MCF 10A (cell line): ENCODE measurements at regions not wholly inside any gene's neighbourhood (a gene's known extent, or its start where the extent isn't known, plus 50 kb on each side); places are given as distances from the start of the nearest gene placed in this dataset.
A peak's percentile ranks its signal among the peaks of the same experiment; 100 is the strongest.

ENCODE experiments used
- BruUV-seq: library from RNA; stranded (reverse); fragments of 400-500 nt; replicated peaks from 2 replicates; lab custom pipeline; 2021; lab: Mats Ljungman, UMichigan
- CTCF ChIA-PET: fragments of 300-600 bp; sonication (Branson Sonifier 250); formaldehyde crosslinking; extraction: SDS; loops from one replicate; lab custom pipeline; 2021; ENCODE audit warnings: antibody characterized with exemption, inconsistent platforms; lab: Yijun Ruan, JAX
- POLR2A ChIA-PET: fragments of 300-600, 350-650 bp; sonication (Branson Sonifier 250); formaldehyde crosslinking; extraction: SDS; loops from one replicate; lab custom pipeline; 2020; ENCODE audit warnings: antibody characterized with exemption, inconsistent platforms; lab: Yijun Ruan, JAX
- DNase-seq: peaks from one replicate; pipeline ENCODE4 v3.0.0-alpha.2; 2018; ENCODE audit not compliant: unreplicated experiment
- H3K27ac Mint-ChIP-seq: one replicate; pipeline ENCODE4 v1.8.0; 2022; ENCODE audit warnings: mild to moderate bottlenecking, low read depth, mixed read lengths; ENCODE audit not compliant: unreplicated experiment
- H3K27me3 Mint-ChIP-seq: one replicate; pipeline ENCODE4 v1.8.0; 2022; ENCODE audit warnings: mixed read lengths; ENCODE audit not compliant: insufficient read depth, unreplicated experiment
- H3K36me3 Mint-ChIP-seq: one replicate; pipeline ENCODE4 v1.8.0; 2022; ENCODE audit warnings: mild to moderate bottlenecking, moderate library complexity, mixed read lengths; ENCODE audit not compliant: insufficient read depth, unreplicated experiment
- H3K4me1 Mint-ChIP-seq: one replicate; pipeline ENCODE4 v1.8.0; 2022; ENCODE audit warnings: mixed read lengths; ENCODE audit not compliant: insufficient read depth, unreplicated experiment
- H3K4me3 Mint-ChIP-seq: one replicate; pipeline ENCODE4 v1.8.0; 2022; ENCODE audit warnings: mild to moderate bottlenecking, moderate library complexity, mixed read lengths; ENCODE audit not compliant: unreplicated experiment
- H3K9me3 Mint-ChIP-seq: one replicate; pipeline ENCODE4 v1.8.0; 2022; ENCODE audit warnings: mixed read lengths; ENCODE audit not compliant: unreplicated experiment
- CTCF ChIP-seq: fragments of 200-600 bp; IDR thresholded peaks from one replicate; pipeline ENCODE4 v1.8.0; 2022; ENCODE audit warnings: antibody characterized with exemption, mild to moderate bottlenecking; ENCODE audit not compliant: unreplicated experiment
- intact Hi-C: fragments of 100-400 bp; cut with micrococcal nuclease; formaldehyde crosslinking; loops from 2 replicates; pipeline ENCODE4 v1.14.1; 2022

- POLR2A ChIA-PET = no interaction called here
- CTCF ChIA-PET = interaction anchor here (0.9 to 1.0 kb wide), 2 partner anchors 45 to 83 kb away, joined by 3 to 4 read pairs; no protein-coding TSS in a partner anchor
- no peak for DNase-seq
- intact Hi-C loops = no loop called here
- TF ChIP-seq CTCF = no peak
- H3K4me3 Mint-ChIP-seq = no peak overlapping the region
- H3K9me3 Mint-ChIP-seq = no peaks in the 10 kb centered on the region
- peaks cover 88% of the 10 kb centered on the region for H3K27me3 Mint-ChIP-seq
- BruUV-seq = no TSS peak
- no peaks in the 10 kb centered on the region for H3K36me3 Mint-ChIP-seq
- no peaks in the 10 kb centered on the region for H3K4me1 Mint-ChIP-seq
- no peak overlapping the region for H3K27ac Mint-ChIP-seq
These were observed 246.9 kb downstream of the FBXO8 start for GRCh38 chr4:174036576-174036975.

- intact Hi-C loops = no loop called here
- BruUV-seq = no TSS peak
- Mint-ChIP-seq H3K4me3 (no peak overlapping the region), H3K27ac (no peak overlapping the region), H3K36me3 (no peaks in the 10 kb centered on the region), H3K9me3 (no peaks in the 10 kb centered on the region), H3K27me3 (peaks cover 92% of the 10 kb centered on the region), H3K4me1 (no peaks in the 10 kb centered on the region)
- POLR2A ChIA-PET = no interaction called here
- CTCF ChIA-PET = interaction anchor here (1.0 kb wide), 1 partner anchor 84 kb away, joined by 3 read pairs; no protein-coding TSS in a partner anchor
- no peak for TF ChIP-seq CTCF
- DNase-seq = no peak
These were observed 247.4 kb downstream of the FBXO8 start for GRCh38 chr4:174036111-174036510.

GRCh38 chr4:174023641-174024040, 259.8 kb downstream of the FBXO8 start:
- peaks cover 89% of the 10 kb centered on the region for H3K27me3 Mint-ChIP-seq
- no peak overlapping the region for H3K4me3 Mint-ChIP-seq
- H3K27ac Mint-ChIP-seq = no peak overlapping the region
- POLR2A ChIA-PET = no interaction called here
- no peaks in the 10 kb centered on the region for H3K4me1 Mint-ChIP-seq
- no peaks in the 10 kb centered on the region for H3K9me3 Mint-ChIP-seq
- CTCF ChIA-PET = interaction anchor here (0.6 kb wide), 1 partner anchor 11 kb away, joined by 3 read pairs; no protein-coding TSS in a partner anchor
- no TSS peak for BruUV-seq
- peak; percentile 9 for DNase-seq
- intact Hi-C loops = no loop called here
- no peak for TF ChIP-seq CTCF
- no peaks in the 10 kb centered on the region for H3K36me3 Mint-ChIP-seq

GRCh38 chr4:174018236-174018635, 265.2 kb downstream of the FBXO8 start:
- Mint-ChIP-seq H3K4me1 (no peaks in the 10 kb centered on the region), H3K9me3 (no peaks in the 10 kb centered on the region), H3K27ac (no peak overlapping the region), H3K36me3 (no peaks in the 10 kb centered on the region), H3K27me3 (peaks cover 89% of the 10 kb centered on the region), H3K4me3 (no peak overlapping the region)
- no peak for TF ChIP-seq CTCF
- peak; percentile 18 for DNase-seq
- ChIA-PET POLR2A (no interaction called here), CTCF (interaction anchor here (0.6 kb wide), 1 partner anchor 122 kb away, joined by 3 read pairs; no protein-coding TSS in a partner anchor)
- intact Hi-C loops = no loop called here
- no TSS peak for BruUV-seq
